ENCODE measurements at regions not wholly inside any gene's neighbourhood (a gene's known extent, or its start where the extent isn't known, plus 50 kb on each side); places are given as distances from the start of the nearest gene placed in this dataset.
"Not testable (repeated sequence)": the region's sequence is repeated elsewhere in the genome, so short reads cannot be mapped to it uniquely, and the experiment has no call there.

GRCh38 chr4:179678093-179678814 is 2236.0 kb upstream of the AGA start:
- peaks cover 0 to 28% of the 10 kb centered on the region in 2 donors for H3K9me3 ChIP-seq
- no peak overlapping the region for H3K4me3 ChIP-seq
- H3K27ac ChIP-seq = no peak overlapping the region
- intact Hi-C loops (cut with DNase I) = no loop called here
- H3K4me1 ChIP-seq = no peaks in the 10 kb centered on the region
- H3K27me3 ChIP-seq = no peaks in the 10 kb centered on the region
- TF ChIP-seq CTCF (IDR thresholded peaks at IDR 0.05) = no peak
- DNase-seq = no peak
- H3K36me3 ChIP-seq = no peaks in the 10 kb centered on the region
- no peak for ATAC-seq

GRCh38 chr4:179683661-179684060 is 2241.4 kb upstream of the AGA start:
- H3K4me1 ChIP-seq; H3K9me3 ChIP-seq; H3K4me3 ChIP-seq; H3K27ac ChIP-seq; intact Hi-C loops (cut with DNase I); H3K36me3 ChIP-seq; ATAC-seq; H3K27me3 ChIP-seq; DNase-seq: not testable (repeated sequence)

- H3K9me3 ChIP-seq = peaks cover 0 to 3% of the 10 kb centered on the region in 2 donors
- no peak overlapping the region for H3K4me3 ChIP-seq
- H3K4me1 ChIP-seq = no peaks in the 10 kb centered on the region
- intact Hi-C loops (cut with DNase I) = no loop called here
- TF ChIP-seq CTCF (IDR thresholded peaks at IDR 0.05) = no peak
- no peak overlapping the region for H3K27ac ChIP-seq
- no peaks in the 10 kb centered on the region for H3K36me3 ChIP-seq
- ATAC-seq (no peak), DNase-seq (no peak)
- no peaks in the 10 kb centered on the region for H3K27me3 ChIP-seq
Observed at GRCh38 chr4:179692222-179692621, 2250.0 kb upstream of the AGA start.

GRCh38 chr4:179695175-179695574 is 2252.9 kb upstream of the AGA start:
- TF ChIP-seq CTCF (IDR thresholded peaks at IDR 0.05) = no peak
- Histone ChIP-seq H3K27ac (no peak overlapping the region), H3K27me3 (no peaks in the 10 kb centered on the region)

GRCh38 chr4:179698321-179698720 is 2256.1 kb upstream of the AGA start:
- DNase-seq = no peak
- intact Hi-C loops (cut with DNase I) = no loop called here
- no peak for ATAC-seq
- Histone ChIP-seq H3K4me3 (no peak overlapping the region), H3K4me1 (no peaks in the 10 kb centered on the region), H3K27me3 (no peaks in the 10 kb centered on the region), H3K36me3 (no peaks in the 10 kb centered on the region), H3K27ac (no peak overlapping the region), H3K9me3 (no peaks in the 10 kb centered on the region)
- no peak for TF ChIP-seq CTCF (IDR thresholded peaks at IDR 0.05)

More at GRCh38 chr4:179695175-179695574, 2252.9 kb upstream of the AGA start:
- no peaks in the 10 kb centered on the region for H3K4me1 ChIP-seq
- no peak for ATAC-seq
- no peak for DNase-seq
- H3K36me3 ChIP-seq = no peaks in the 10 kb centered on the region
- intact Hi-C loops (cut with DNase I) = no loop called here
- no peaks in the 10 kb centered on the region for H3K9me3 ChIP-seq
- H3K4me3 ChIP-seq = no peak overlapping the region
